ENCODE measurements at regions not wholly inside any gene's neighbourhood (a gene's known extent, or its start where the extent isn't known, plus 50 kb on each side); places are given as distances from the start of the nearest gene placed in this dataset.

- CTCF ChIA-PET: no interaction called here
Observed at GRCh38 chr12:125310461-125310860, 245.2 kb downstream of the AACS start.

GRCh38 chr12:125311050-125311449 lies 245.8 kb downstream of the AACS start:
- Histone ChIP-seq H3K36me3 (ENCODE audit: low read depth, low read length) (no peaks in the 10 kb centered on the region), H2AFZ (ENCODE audit: low read length) (no peak overlapping the region), H3K4me2 (ENCODE audit: low read length) (no peak overlapping the region), H3K79me2 (ENCODE audit: low read length) (no peaks in the 10 kb centered on the region), H3K9me3 (ENCODE audit: low read length) (no peaks in the 10 kb centered on the region), H3K4me3 (ENCODE audit: low read length) (no peak overlapping the region), H3F3A (ENCODE audit: low read length, unreplicated experiment) (no peaks in the 10 kb centered on the region), H3K9me2 (replicated peaks; ENCODE audit: low read length) (no peaks in the 10 kb centered on the region), H3K9ac (ENCODE audit: low read length) (no peak overlapping the region), H3K4me1 (ENCODE audit: insufficient read depth, low read length) (no peaks in the 10 kb centered on the region), H3K27me3 (ENCODE audit: low read length) (peaks cover 55% of the 10 kb centered on the region), H4K20me1 (ENCODE audit: low read length) (no peaks in the 10 kb centered on the region), H3K27ac (ENCODE audit: low read length) (no peak overlapping the region)
- POLR2A ChIA-PET (ENCODE audit: unreplicated experiment): no interaction called here
- ATAC-seq (no peak), DNase-seq (no peak)
- no TSS peak for BruUV-seq (replicated peaks)
- TF ChIP-seq EZH2phosphoT487 (IDR thresholded peaks at IDR 0.05; ENCODE audit: borderline replicate concordance, low read length) (no peak), CTCF (conservative IDR thresholded peaks at IDR 0.05; ENCODE audit: low read depth, low read length) (no peak), EZH2 (IDR thresholded peaks at IDR 0.05; ENCODE audit: low read length, unreplicated experiment) (no peak)
- CTCF ChIA-PET: no interaction called here
- intact Hi-C loops (cut with micrococcal nuclease): no loop called here

More at GRCh38 chr12:125310461-125310860, 245.2 kb downstream of the AACS start:
- Histone ChIP-seq H3K9ac (ENCODE audit: low read length) (no peak overlapping the region), H3K36me3 (ENCODE audit: low read depth, low read length) (no peaks in the 10 kb centered on the region), H2AFZ (ENCODE audit: low read length) (no peak overlapping the region), H3K9me2 (replicated peaks; ENCODE audit: low read length) (no peaks in the 10 kb centered on the region), H3K4me3 (ENCODE audit: low read length) (no peak overlapping the region), H3K27ac (ENCODE audit: low read length) (no peak overlapping the region), H3K4me2 (ENCODE audit: low read length) (no peak overlapping the region), H3K79me2 (ENCODE audit: low read length) (no peaks in the 10 kb centered on the region), H4K20me1 (ENCODE audit: low read length) (no peaks in the 10 kb centered on the region), H3F3A (ENCODE audit: low read length, unreplicated experiment) (no peaks in the 10 kb centered on the region), H3K4me1 (ENCODE audit: insufficient read depth, low read length) (no peaks in the 10 kb centered on the region), H3K9me3 (ENCODE audit: low read length) (no peaks in the 10 kb centered on the region), H3K27me3 (ENCODE audit: low read length) (peaks cover 55% of the 10 kb centered on the region)
- intact Hi-C loops (cut with micrococcal nuclease): no loop called here
- DNase-seq (no peak), ATAC-seq (no peak)
- no peak for TF ChIP-seq CTCF (conservative IDR thresholded peaks at IDR 0.05; ENCODE audit: low read depth, low read length)
- no peak for TF ChIP-seq EZH2 (IDR thresholded peaks at IDR 0.05; ENCODE audit: low read length, unreplicated experiment)
- TF ChIP-seq EZH2phosphoT487 (IDR thresholded peaks at IDR 0.05; ENCODE audit: borderline replicate concordance, low read length): no peak
- BruUV-seq (replicated peaks): no TSS peak
- POLR2A ChIA-PET (ENCODE audit: unreplicated experiment): no interaction called here

GRCh38 chr12:125312471-125312870 lies 247.2 kb downstream of the AACS start:
- H4K20me1 ChIP-seq (ENCODE audit: low read length): no peaks in the 10 kb centered on the region
- intact Hi-C loops (cut with micrococcal nuclease): no loop called here
- H3K9me2 ChIP-seq (replicated peaks; ENCODE audit: low read length): no peaks in the 10 kb centered on the region
- H3K4me2 ChIP-seq (ENCODE audit: low read length): no peak overlapping the region
- H3K4me3 ChIP-seq (ENCODE audit: low read length): no peak overlapping the region
- ATAC-seq (no peak), DNase-seq (no peak)
- H3K4me1 ChIP-seq (ENCODE audit: insufficient read depth, low read length): no peaks in the 10 kb centered on the region
- ChIA-PET POLR2A (ENCODE audit: unreplicated experiment) (no interaction called here), CTCF (no interaction called here)
- H3F3A ChIP-seq (ENCODE audit: low read length, unreplicated experiment): no peaks in the 10 kb centered on the region
- H3K9me3 ChIP-seq (ENCODE audit: low read length): no peaks in the 10 kb centered on the region
- no peak overlapping the region for H2AFZ ChIP-seq (ENCODE audit: low read length)
- H3K27ac ChIP-seq (ENCODE audit: low read length): no peak overlapping the region
- no peak overlapping the region for H3K9ac ChIP-seq (ENCODE audit: low read length)
- no peaks in the 10 kb centered on the region for H3K36me3 ChIP-seq (ENCODE audit: low read depth, low read length)
- H3K27me3 ChIP-seq (ENCODE audit: low read length): peaks cover 50% of the 10 kb centered on the region
- no peaks in the 10 kb centered on the region for H3K79me2 ChIP-seq (ENCODE audit: low read length)
- no TSS peak for BruUV-seq (replicated peaks)
- TF ChIP-seq EZH2 (IDR thresholded peaks at IDR 0.05; ENCODE audit: low read length, unreplicated experiment) (no peak), EZH2phosphoT487 (IDR thresholded peaks at IDR 0.05; ENCODE audit: borderline replicate concordance, low read length) (no peak), CTCF (conservative IDR thresholded peaks at IDR 0.05; ENCODE audit: low read depth, low read length) (no peak)

All from PC-3 (cell line).